Activated T-helper 1 cell treated with anti-CD3 and anti-CD28 coated beads, Interleukin-12 subunit alpha, Interleukin-12 subunit beta, Interleukin-2, Interleukin-4 antibody, amounts not matched to agents 30 ng/mL and 10 ng/mL and 1 ng/mL, durations not matched to agents 14 hours and 24 hours and 36 hours (primary cell): ENCODE measurements at regions not wholly inside any gene's neighbourhood (a gene's known extent, or its start where the extent isn't known, plus 50 kb on each side); places are given as distances from the start of the nearest gene placed in this dataset.

Experiments
- DNase-seq: peaks from one replicate; pipeline ENCODE4 v3.0.0; 2021; ENCODE audit warnings: low spot score
- H3K27ac Mint-ChIP-seq: one replicate; pipeline ENCODE4 v1.8.0; 2021; ENCODE audit warnings: mild to moderate bottlenecking, mixed read lengths
- H3K27me3 Mint-ChIP-seq: one replicate; pipeline ENCODE4 v1.8.0; 2022; ENCODE audit warnings: mild to moderate bottlenecking, moderate library complexity, mixed read lengths; ENCODE audit not compliant: insufficient read depth
- H3K36me3 Mint-ChIP-seq: one replicate; pipeline ENCODE4 v1.8.0; 2021; ENCODE audit warnings: low read depth, mixed read lengths
- H3K4me1 Mint-ChIP-seq: one replicate; pipeline ENCODE4 v1.8.0; 2021; ENCODE audit warnings: low read depth, mixed read lengths
- H3K4me3 Mint-ChIP-seq: one replicate; pipeline ENCODE4 v1.8.0; 2021; ENCODE audit warnings: mild to moderate bottlenecking, moderate library complexity, mixed read lengths
- H3K9me3 Mint-ChIP-seq: one replicate; pipeline ENCODE4 v1.8.0; 2021; ENCODE audit warnings: mixed read lengths
- intact Hi-C: fragments of 100-400 bp; cut with micrococcal nuclease; formaldehyde crosslinking; loops from one replicate; pipeline ENCODE4 v1.15.1; 2024

DNA sequence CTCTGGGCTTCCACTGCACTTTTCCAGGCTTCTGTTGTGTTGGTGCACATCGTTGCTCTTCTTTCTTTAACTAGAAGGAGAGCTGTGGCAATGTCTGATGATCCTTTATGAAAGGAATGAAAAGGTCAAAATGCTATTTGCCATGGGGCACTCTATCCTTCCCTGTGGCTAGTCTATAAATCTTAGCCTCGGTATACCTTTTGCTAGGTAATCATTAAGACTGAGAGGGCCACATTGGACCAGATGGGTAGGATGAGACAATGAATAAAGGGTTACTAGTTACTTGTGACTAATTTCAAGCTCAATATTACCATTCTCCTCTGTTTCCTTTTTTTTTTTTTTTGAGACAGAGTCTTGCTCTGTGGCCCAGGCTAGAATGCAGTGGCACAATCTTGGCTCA lies 89.4 kb upstream of the C1orf87 start:
- intact Hi-C loops = no loop called here
- DNase-seq = no peak
- Mint-ChIP-seq H3K4me1 (no peaks in the 10 kb centered on the region), H3K4me3 (no peak overlapping the region), H3K9me3 (no peaks in the 10 kb centered on the region), H3K27ac (no peak overlapping the region), H3K27me3 (no peaks in the 10 kb centered on the region), H3K36me3 (no peaks in the 10 kb centered on the region)

GRCh38 chr1:60160141-60160540 lies 86.6 kb upstream of the C1orf87 start:
- no peaks in the 10 kb centered on the region for H3K36me3 Mint-ChIP-seq
- no peak overlapping the region for H3K4me3 Mint-ChIP-seq
- H3K4me1 Mint-ChIP-seq = no peaks in the 10 kb centered on the region
- H3K27me3 Mint-ChIP-seq = no peaks in the 10 kb centered on the region
- intact Hi-C loops = no loop called here
- no peak for DNase-seq
- no peak overlapping the region for H3K27ac Mint-ChIP-seq
- no peaks in the 10 kb centered on the region for H3K9me3 Mint-ChIP-seq

DNA sequence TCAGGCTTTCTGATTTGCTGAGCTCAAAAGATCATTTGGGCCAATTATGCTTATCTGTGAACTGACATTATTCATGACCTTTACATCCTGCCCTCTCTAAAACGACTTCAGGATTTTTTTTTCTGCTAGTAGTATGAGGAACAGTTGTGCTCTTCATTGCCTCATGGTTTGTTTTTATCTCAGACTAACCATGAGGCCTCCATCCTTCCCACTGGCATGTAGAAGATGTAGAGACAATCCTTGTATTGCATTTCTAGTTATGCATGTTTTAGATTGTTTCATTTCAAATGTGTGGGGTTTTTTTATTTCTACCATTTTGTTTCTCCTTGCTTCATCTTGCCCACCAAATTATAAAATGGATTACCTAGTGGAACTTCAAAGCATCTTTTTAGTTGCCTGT lies 82.8 kb upstream of the C1orf87 start:
- DNase-seq = no peak
- Mint-ChIP-seq H3K4me3 (no peak overlapping the region), H3K36me3 (no peaks in the 10 kb centered on the region), H3K9me3 (no peaks in the 10 kb centered on the region), H3K4me1 (no peaks in the 10 kb centered on the region), H3K27me3 (no peaks in the 10 kb centered on the region), H3K27ac (no peak overlapping the region)
- intact Hi-C loops = no loop called here

- Mint-ChIP-seq H3K27me3 (peaks cover 1% of the 10 kb centered on the region), H3K36me3 (no peaks in the 10 kb centered on the region), H3K4me1 (no peaks in the 10 kb centered on the region), H3K4me3 (no peak overlapping the region), H3K9me3 (no peaks in the 10 kb centered on the region), H3K27ac (no peak overlapping the region)
- DNase-seq = no peak
- intact Hi-C loops = no loop called here
Observed at GRCh38 chr1:60153961-60154360, 80.4 kb upstream of the C1orf87 start.

- Mint-ChIP-seq H3K36me3 (no peaks in the 10 kb centered on the region), H3K4me1 (no peaks in the 10 kb centered on the region), H3K27ac (no peak overlapping the region), H3K4me3 (no peak overlapping the region), H3K27me3 (peaks cover 1% of the 10 kb centered on the region), H3K9me3 (no peaks in the 10 kb centered on the region)
- intact Hi-C loops = no loop called here
- no peak for DNase-seq
Observed at GRCh38 chr1:60152891-60153290, 79.3 kb upstream of the C1orf87 start.

DNA sequence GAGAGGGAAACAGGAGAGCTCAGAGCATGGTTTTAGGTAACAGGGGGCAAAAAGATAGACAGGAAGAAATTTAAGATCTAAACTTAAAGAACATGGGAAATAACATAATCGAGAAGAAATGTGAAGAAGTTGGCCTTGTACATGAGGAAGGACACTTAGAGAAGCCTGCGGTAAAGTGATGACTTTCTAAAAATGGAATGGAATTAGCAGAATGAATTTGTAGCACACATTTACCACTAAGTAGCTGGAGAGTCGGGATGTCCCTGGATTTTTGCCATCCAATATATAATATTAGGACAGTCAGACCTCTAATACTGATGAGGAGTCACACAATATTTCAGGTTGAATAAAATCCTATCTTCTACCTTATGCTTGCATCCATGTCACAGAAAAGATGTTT lies 77.7 kb upstream of the C1orf87 start:
- H3K4me1 Mint-ChIP-seq = no peaks in the 10 kb centered on the region
- H3K27ac Mint-ChIP-seq = no peak overlapping the region
- no peak for DNase-seq
- intact Hi-C loops = no loop called here
- H3K9me3 Mint-ChIP-seq = no peaks in the 10 kb centered on the region
- H3K27me3 Mint-ChIP-seq = peaks cover 1% of the 10 kb centered on the region
- no peak overlapping the region for H3K4me3 Mint-ChIP-seq
- no peaks in the 10 kb centered on the region for H3K36me3 Mint-ChIP-seq

DNA sequence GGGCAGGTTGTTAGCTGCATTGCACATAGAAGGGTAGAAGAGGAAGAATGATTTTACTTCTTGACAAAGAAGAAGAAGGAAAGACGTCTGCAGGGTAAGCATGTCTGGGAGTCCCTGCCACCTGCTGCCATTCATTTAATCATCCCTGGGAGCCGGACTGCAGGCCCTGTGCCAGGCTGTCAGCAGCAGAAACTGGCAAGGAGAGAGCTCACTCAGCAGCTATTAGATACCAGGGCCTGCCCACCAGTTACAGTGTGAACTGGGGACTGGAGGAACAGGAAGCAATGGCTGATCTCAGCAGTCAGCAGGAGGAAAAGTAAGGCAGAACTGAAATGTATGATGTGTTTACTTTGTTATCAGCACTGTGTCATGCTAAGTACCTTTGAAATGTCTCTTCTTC lies 75.7 kb upstream of the C1orf87 start:
- H3K9me3 Mint-ChIP-seq = no peaks in the 10 kb centered on the region
- H3K4me3 Mint-ChIP-seq = no peak overlapping the region

GRCh38 chr1:60146884-60147283 lies 73.3 kb upstream of the C1orf87 start:
- intact Hi-C loops = no loop called here
- no peak for DNase-seq
- Mint-ChIP-seq H3K36me3 (no peaks in the 10 kb centered on the region), H3K4me1 (no peaks in the 10 kb centered on the region), H3K27ac (no peak overlapping the region), H3K27me3 (peaks cover 1% of the 10 kb centered on the region), H3K9me3 (no peaks in the 10 kb centered on the region), H3K4me3 (no peak overlapping the region)

More for the DNA sequence above, 75.7 kb upstream of the C1orf87 start:
- H3K4me1 Mint-ChIP-seq = no peaks in the 10 kb centered on the region
- DNase-seq = no peak
- no peaks in the 10 kb centered on the region for H3K36me3 Mint-ChIP-seq
- H3K27me3 Mint-ChIP-seq = peaks cover 1% of the 10 kb centered on the region
- intact Hi-C loops = no loop called here
- H3K27ac Mint-ChIP-seq = no peak overlapping the region

GRCh38 chr1:60145771-60146170 lies 72.2 kb upstream of the C1orf87 start:
- no peak for DNase-seq
- Mint-ChIP-seq H3K27me3 (no peaks in the 10 kb centered on the region), H3K4me1 (no peaks in the 10 kb centered on the region), H3K27ac (no peak overlapping the region), H3K36me3 (no peaks in the 10 kb centered on the region), H3K4me3 (no peak overlapping the region), H3K9me3 (no peaks in the 10 kb centered on the region)
- intact Hi-C loops = no loop called here

DNA sequence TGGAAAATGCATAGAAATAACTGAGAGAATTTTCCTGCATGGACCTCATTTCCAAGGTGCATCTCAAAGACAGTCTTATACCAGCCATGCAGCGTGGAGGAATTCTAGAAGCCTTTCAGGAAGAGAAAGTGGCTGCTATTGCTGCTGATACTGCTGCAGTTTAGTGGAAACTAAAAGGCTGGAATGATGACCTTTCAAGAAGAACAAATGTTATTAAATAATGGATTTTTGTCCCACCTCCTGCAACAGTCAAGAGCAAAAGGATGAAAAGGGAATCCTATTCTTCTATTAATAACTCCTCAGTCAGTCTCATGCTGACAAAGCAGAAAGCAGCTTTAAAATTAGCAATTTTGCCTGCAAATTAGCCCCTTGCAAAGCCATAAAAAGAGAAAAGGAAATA lies 68.2 kb upstream of the C1orf87 start:
- H3K9me3 Mint-ChIP-seq = no peaks in the 10 kb centered on the region
- DNase-seq = no peak
- no peaks in the 10 kb centered on the region for H3K4me1 Mint-ChIP-seq
- intact Hi-C loops = no loop called here
- no peaks in the 10 kb centered on the region for H3K27me3 Mint-ChIP-seq
- no peak overlapping the region for H3K27ac Mint-ChIP-seq
- no peak overlapping the region for H3K4me3 Mint-ChIP-seq
- H3K36me3 Mint-ChIP-seq = no peaks in the 10 kb centered on the region

DNA sequence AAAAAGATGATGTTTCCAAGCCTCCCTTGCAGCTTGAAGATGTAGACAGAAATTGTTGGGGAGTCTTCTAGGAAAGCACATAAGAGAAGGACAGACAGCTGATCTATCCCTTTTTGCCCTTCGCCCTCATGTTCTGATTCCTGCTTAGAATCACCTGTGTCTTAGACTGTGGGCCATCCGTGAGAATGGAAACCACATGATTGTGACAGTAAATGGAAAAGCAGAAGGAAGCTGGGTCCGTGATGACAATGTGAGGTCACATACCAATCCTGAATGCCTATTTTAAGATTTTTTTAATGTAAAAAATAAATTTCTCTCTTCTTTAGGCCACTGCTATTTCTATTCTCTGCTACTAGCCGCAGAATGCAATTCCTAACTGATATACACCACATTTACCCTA lies 67.7 kb upstream of the C1orf87 start:
- H3K9me3 Mint-ChIP-seq = no peaks in the 10 kb centered on the region
- intact Hi-C loops = no loop called here
- DNase-seq = no peak
- H3K4me3 Mint-ChIP-seq = no peak overlapping the region
- H3K36me3 Mint-ChIP-seq = no peaks in the 10 kb centered on the region
- H3K27me3 Mint-ChIP-seq = no peaks in the 10 kb centered on the region
- no peak overlapping the region for H3K27ac Mint-ChIP-seq
- H3K4me1 Mint-ChIP-seq = no peaks in the 10 kb centered on the region

GRCh38 chr1:60137406-60137805 lies 63.8 kb upstream of the C1orf87 start:
- DNase-seq = no peak
- Mint-ChIP-seq H3K27me3 (no peaks in the 10 kb centered on the region), H3K27ac (no peak overlapping the region), H3K4me1 (no peaks in the 10 kb centered on the region), H3K4me3 (no peak overlapping the region), H3K9me3 (no peaks in the 10 kb centered on the region), H3K36me3 (no peaks in the 10 kb centered on the region)
- intact Hi-C loops = no loop called here

- H3K27ac Mint-ChIP-seq = no peak overlapping the region
- H3K4me1 Mint-ChIP-seq = no peaks in the 10 kb centered on the region
- H3K4me3 Mint-ChIP-seq = no peak overlapping the region
- no peaks in the 10 kb centered on the region for H3K36me3 Mint-ChIP-seq
- no peak for DNase-seq
- intact Hi-C loops = no loop called here
- no peaks in the 10 kb centered on the region for H3K9me3 Mint-ChIP-seq
- no peaks in the 10 kb centered on the region for H3K27me3 Mint-ChIP-seq
Observed at GRCh38 chr1:60136395-60136794, 62.8 kb upstream of the C1orf87 start.

- H3K27ac Mint-ChIP-seq = no peak overlapping the region
- no peak for DNase-seq
- H3K27me3 Mint-ChIP-seq = no peaks in the 10 kb centered on the region
- H3K4me1 Mint-ChIP-seq = no peaks in the 10 kb centered on the region
- no peaks in the 10 kb centered on the region for H3K36me3 Mint-ChIP-seq
- H3K4me3 Mint-ChIP-seq = no peak overlapping the region
- no peaks in the 10 kb centered on the region for H3K9me3 Mint-ChIP-seq
- intact Hi-C loops = no loop called here
Observed at GRCh38 chr1:60134716-60135115, 61.1 kb upstream of the C1orf87 start.
